ENCODE measurements at regions not wholly inside any gene's neighbourhood (a gene's known extent, or its start where the extent isn't known, plus 50 kb on each side); places are given as distances from the start of the nearest gene placed in this dataset.

- H3K27ac ChIP-seq (ENCODE audit: low read depth, low read length) = no peak overlapping the region
Observed at GRCh38 chr2:18454692-18455235, 105.7 kb downstream of the RDH14 start.

GRCh38 chr2:18446715-18447114 lies 113.7 kb downstream of the RDH14 start:
- H3K4me3 ChIP-seq (ENCODE audit: low read length) = no peak overlapping the region
- H3K36me3 ChIP-seq (ENCODE audit: control insufficient read depth, low read length) = no peaks in the 10 kb centered on the region
- H3K27me3 ChIP-seq (ENCODE audit: control insufficient read depth, low read length) = no peaks in the 10 kb centered on the region
- no peak overlapping the region for H3K4me2 ChIP-seq (ENCODE audit: low read length)
- no peaks in the 10 kb centered on the region for H3K9me2 ChIP-seq (replicated peaks; ENCODE audit: control insufficient read depth, low read length)
- no peaks in the 10 kb centered on the region for H3K79me2 ChIP-seq (ENCODE audit: control insufficient read depth, low read length)
- H3K4me1 ChIP-seq (ENCODE audit: control insufficient read depth, low read length) = no peaks in the 10 kb centered on the region
- H4K20me1 ChIP-seq (ENCODE audit: control insufficient read depth, insufficient read depth, low read depth, low read length) = no peaks in the 10 kb centered on the region
- no peak for TF ChIP-seq CTCF (IDR thresholded peaks at IDR 0.05; ENCODE audit: low read depth, low read length, poor library complexity, severe bottlenecking)
- no peak for TF ChIP-seq EZH2phosphoT487 (IDR thresholded peaks at IDR 0.05; ENCODE audit: borderline replicate concordance, low read length)
- H3K27ac ChIP-seq (ENCODE audit: low read depth, low read length) = no peak overlapping the region
- no peaks in the 10 kb centered on the region for H3K9me3 ChIP-seq (ENCODE audit: control insufficient read depth, insufficient read depth, low read length)
- no peaks in the 10 kb centered on the region for H3F3A ChIP-seq (ENCODE audit: control insufficient read depth, insufficient read depth)

More at GRCh38 chr2:18454692-18455235, 105.7 kb downstream of the RDH14 start:
- Histone ChIP-seq H3K79me2 (ENCODE audit: control insufficient read depth, low read length) (no peaks in the 10 kb centered on the region), H3F3A (ENCODE audit: control insufficient read depth, insufficient read depth) (no peaks in the 10 kb centered on the region), H3K36me3 (ENCODE audit: control insufficient read depth, low read length) (no peaks in the 10 kb centered on the region), H3K9me2 (replicated peaks; ENCODE audit: control insufficient read depth, low read length) (no peaks in the 10 kb centered on the region), H4K20me1 (ENCODE audit: control insufficient read depth, insufficient read depth, low read depth, low read length) (no peaks in the 10 kb centered on the region), H3K27me3 (ENCODE audit: control insufficient read depth, low read length) (no peaks in the 10 kb centered on the region), H3K4me2 (ENCODE audit: low read length) (no peak overlapping the region), H3K4me3 (ENCODE audit: low read length) (no peak overlapping the region), H3K4me1 (ENCODE audit: control insufficient read depth, low read length) (no peaks in the 10 kb centered on the region), H3K9me3 (ENCODE audit: control insufficient read depth, insufficient read depth, low read length) (no peaks in the 10 kb centered on the region)
- TF ChIP-seq EZH2phosphoT487 (IDR thresholded peaks at IDR 0.05; ENCODE audit: borderline replicate concordance, low read length) = no peak
- no peak for TF ChIP-seq CTCF (IDR thresholded peaks at IDR 0.05; ENCODE audit: low read depth, low read length, poor library complexity, severe bottlenecking)

GRCh38 chr2:18445433-18446320 lies 114.8 kb downstream of the RDH14 start:
- no peak overlapping the region for H3K4me2 ChIP-seq (ENCODE audit: low read length)
- H3K27me3 ChIP-seq (ENCODE audit: control insufficient read depth, low read length) = no peaks in the 10 kb centered on the region
- TF ChIP-seq EZH2phosphoT487 (IDR thresholded peaks at IDR 0.05; ENCODE audit: borderline replicate concordance, low read length) = no peak
- TF ChIP-seq CTCF (IDR thresholded peaks at IDR 0.05; ENCODE audit: low read depth, low read length, poor library complexity, severe bottlenecking) = no peak
- H3K79me2 ChIP-seq (ENCODE audit: control insufficient read depth, low read length) = no peaks in the 10 kb centered on the region
- no peaks in the 10 kb centered on the region for H3K9me2 ChIP-seq (replicated peaks; ENCODE audit: control insufficient read depth, low read length)
- no peaks in the 10 kb centered on the region for H4K20me1 ChIP-seq (ENCODE audit: control insufficient read depth, insufficient read depth, low read depth, low read length)
- H3K27ac ChIP-seq (ENCODE audit: low read depth, low read length) = no peak overlapping the region
- H3K36me3 ChIP-seq (ENCODE audit: control insufficient read depth, low read length) = no peaks in the 10 kb centered on the region
- H3K4me1 ChIP-seq (ENCODE audit: control insufficient read depth, low read length) = no peaks in the 10 kb centered on the region
- no peaks in the 10 kb centered on the region for H3K9me3 ChIP-seq (ENCODE audit: control insufficient read depth, insufficient read depth, low read length)
- no peak overlapping the region for H3K4me3 ChIP-seq (ENCODE audit: low read length)
- no peaks in the 10 kb centered on the region for H3F3A ChIP-seq (ENCODE audit: control insufficient read depth, insufficient read depth)
